Esophagus muscularis mucosa (tissue), 3 donors: ENCODE measurements at regions not wholly inside any gene's neighbourhood (a gene's known extent, or its start where the extent isn't known, plus 50 kb on each side); places are given as distances from the start of the nearest gene placed in this dataset.

Source experiments
- POLR2AphosphoS5 ChIP-seq, 2 donors: sonication (generic); formaldehyde crosslinking; IDR thresholded peaks; one replicate each; pipeline ENCODE4 v1.6.1; 2017; ENCODE audit warnings: antibody characterized with exemption in 2 of 2
- TF ChIP-seq, protein P1 (sequence below), 3 experiments: fragments of 200-600 bp in 2 of 3; fragments of 450-650 bp in 1 of 3; sonication (generic) in 2 of 3; IDR thresholded peaks; one replicate each; pipeline ENCODE4 v1.5.1; 2017 to 2019; ENCODE audit warnings: antibody characterized with exemption in 3 of 3, mild to moderate bottlenecking in 2 of 3, moderate library complexity in 1 of 3

- TF ChIP-seq, protein P1, sequence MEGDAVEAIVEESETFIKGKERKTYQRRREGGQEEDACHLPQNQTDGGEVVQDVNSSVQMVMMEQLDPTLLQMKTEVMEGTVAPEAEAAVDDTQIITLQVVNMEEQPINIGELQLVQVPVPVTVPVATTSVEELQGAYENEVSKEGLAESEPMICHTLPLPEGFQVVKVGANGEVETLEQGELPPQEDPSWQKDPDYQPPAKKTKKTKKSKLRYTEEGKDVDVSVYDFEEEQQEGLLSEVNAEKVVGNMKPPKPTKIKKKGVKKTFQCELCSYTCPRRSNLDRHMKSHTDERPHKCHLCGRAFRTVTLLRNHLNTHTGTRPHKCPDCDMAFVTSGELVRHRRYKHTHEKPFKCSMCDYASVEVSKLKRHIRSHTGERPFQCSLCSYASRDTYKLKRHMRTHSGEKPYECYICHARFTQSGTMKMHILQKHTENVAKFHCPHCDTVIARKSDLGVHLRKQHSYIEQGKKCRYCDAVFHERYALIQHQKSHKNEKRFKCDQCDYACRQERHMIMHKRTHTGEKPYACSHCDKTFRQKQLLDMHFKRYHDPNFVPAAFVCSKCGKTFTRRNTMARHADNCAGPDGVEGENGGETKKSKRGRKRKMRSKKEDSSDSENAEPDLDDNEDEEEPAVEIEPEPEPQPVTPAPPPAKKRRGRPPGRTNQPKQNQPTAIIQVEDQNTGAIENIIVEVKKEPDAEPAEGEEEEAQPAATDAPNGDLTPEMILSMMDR (IDR thresholded peaks at IDR 0.05), result no peak
- TF ChIP-seq POLR2AphosphoS5 (IDR thresholded peaks at IDR 0.05), result no peak
Measured at GRCh38 chr14:23903442-23903841, 50.1 kb upstream of the DHRS4 start.
